ENCODE measurements at regions not wholly inside any gene's neighbourhood (a gene's known extent, or its start where the extent isn't known, plus 50 kb on each side); places are given as distances from the start of the nearest gene placed in this dataset.
"Not testable (repeated sequence)": the region's sequence is repeated elsewhere in the genome, so short reads cannot be mapped to it uniquely, and the experiment has no call there.

DNA sequence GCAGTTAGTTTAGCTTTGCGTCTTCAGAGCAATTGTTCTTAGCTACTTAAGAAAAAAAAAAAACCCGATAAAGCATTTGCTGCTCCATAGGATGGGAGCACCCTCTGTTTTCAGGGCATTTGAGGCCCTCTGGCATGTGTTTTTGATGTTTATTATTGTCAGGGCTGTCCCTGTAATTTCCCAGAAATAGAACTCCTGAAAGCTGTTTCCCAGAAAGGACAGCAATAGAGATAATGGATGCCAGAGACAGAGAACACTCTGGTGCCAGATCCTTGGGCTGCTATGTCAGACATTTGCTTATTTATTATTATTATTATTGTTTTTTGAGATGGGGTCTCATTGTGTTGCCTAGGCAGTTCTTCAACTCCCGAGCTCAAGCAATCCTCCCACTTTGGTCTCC lies 201.3 kb downstream of the ALG10 start:
- no peak for DNase-seq (ENCODE audit: low read depth)

DNA sequence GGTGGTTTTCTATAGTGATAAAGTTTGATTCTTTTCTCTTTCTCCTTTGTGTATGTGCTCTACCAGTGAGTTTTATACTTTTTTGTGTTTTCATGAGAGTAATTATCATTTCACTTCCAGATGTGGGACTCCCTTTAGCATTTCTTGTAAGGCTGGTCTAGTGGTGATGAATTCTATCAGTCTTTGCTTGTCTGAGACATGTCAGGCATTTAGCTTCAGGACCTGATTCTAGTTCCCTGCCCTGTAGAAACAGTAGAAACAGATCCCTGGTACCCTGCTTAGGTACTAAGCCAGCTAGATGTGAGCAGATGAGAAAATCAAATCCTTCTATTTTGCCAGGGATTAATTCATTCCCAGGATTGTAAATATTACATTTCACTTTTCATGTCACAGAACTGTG lies 203.7 kb downstream of the ALG10 start:
- not testable (repeated sequence) for DNase-seq (ENCODE audit: low read depth)

DNA sequence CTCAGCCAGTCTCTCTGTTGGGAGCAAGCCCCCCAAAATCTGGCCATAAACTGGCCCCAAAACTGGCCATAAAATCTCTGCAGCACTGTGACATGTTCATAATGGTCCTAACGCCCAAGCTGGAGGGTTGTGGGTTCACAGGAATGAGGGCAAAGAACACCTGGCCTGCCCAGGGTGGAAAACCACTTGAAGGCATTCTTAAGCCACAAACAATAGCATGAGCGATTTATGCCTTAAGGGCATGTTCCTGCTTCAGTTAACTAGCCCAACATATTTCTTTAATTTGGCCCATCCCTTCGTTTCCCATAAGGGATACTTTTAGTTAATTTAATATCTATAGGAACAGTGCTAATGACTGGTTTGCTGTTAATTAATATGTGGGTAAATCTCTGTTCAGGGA lies 205.8 kb downstream of the ALG10 start:
- not testable (repeated sequence) for DNase-seq (ENCODE audit: low read depth)

DNA sequence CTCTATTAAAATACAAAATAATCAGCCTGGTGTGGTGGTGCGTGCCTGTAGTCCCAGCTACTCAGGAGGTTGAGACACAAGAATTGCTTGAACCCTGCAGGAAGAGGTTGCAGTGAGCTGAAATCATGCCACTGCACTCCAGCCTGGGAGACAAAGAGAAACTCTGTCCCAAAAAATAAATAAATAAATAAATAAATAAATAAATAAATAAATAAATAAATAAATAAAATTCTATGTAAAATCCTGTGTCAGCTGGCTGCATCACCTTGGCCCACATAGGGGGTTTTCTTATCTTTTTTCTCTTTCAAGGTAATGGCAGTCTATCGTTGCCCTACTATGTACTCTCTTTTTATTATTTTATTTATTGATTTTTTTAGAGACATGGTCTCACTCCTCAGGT lies 206.7 kb downstream of the ALG10 start:
- not testable (repeated sequence) for DNase-seq (ENCODE audit: low read depth)

DNA sequence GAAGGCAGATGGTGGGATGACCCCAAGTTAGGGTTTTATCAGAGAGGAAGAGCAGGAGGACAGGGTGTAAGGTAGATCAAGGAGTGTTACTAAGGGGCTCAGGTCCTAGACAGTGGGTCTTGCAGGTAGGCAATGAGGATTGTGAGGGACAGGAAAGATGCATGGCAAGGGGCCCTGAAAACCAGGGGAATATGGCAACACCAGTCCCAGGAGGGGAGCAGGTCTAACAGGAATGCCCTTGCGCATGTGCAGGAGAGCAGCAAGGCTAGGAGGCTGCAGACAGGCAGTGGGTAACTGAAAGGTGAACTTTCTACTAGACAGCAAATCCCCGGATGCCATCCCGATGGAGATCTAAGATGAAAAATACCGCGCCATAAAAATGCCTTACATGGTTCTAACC lies 211.3 kb downstream of the ALG10 start:
- no peak for DNase-seq (ENCODE audit: low read depth)

GRCh38 chr12:34236073-34236472 lies 213.8 kb downstream of the ALG10 start:
- DNase-seq (ENCODE audit: low read depth), result no peak

DNA sequence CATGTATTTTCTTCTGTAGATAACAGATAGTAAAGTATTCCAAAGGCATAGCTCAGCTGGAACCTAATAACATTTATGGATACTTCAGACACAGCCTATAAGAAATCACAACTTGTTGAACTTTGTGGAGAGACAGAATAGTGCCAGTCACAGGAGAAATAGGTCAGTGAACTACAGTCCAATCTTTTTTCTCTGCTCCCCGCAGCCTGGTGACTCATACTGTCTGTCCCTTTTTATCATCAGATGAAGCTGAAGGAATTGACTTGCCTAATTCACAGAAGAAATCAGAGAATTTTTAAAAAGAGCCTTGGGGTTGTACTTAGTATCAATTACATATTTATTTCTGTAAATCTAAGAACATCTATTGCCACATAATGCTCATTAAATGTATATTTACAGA lies 222.3 kb downstream of the ALG10 start:
- no peak for DNase-seq (ENCODE audit: low read depth)

DNA sequence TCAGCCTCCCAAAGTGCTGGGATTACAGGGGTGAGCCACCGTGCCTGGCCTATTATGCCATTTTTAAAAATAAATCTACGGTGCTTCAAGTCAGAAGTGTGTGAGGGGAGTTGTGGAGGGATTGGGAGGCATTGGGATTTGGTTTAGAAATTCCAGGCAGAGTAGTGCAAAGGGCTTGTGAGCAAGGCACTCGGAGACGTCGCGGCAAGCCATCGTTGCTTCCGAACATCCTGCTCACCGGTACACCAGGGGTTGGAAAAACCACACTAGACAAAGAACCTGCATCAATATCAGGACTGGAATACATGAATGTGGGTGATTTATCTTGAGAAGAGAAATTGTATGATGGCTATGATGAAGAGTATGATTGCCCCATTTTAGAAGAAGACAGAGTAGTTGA lies 227.0 kb downstream of the ALG10 start:
- DNase-seq (ENCODE audit: low read depth), result no peak

DNA sequence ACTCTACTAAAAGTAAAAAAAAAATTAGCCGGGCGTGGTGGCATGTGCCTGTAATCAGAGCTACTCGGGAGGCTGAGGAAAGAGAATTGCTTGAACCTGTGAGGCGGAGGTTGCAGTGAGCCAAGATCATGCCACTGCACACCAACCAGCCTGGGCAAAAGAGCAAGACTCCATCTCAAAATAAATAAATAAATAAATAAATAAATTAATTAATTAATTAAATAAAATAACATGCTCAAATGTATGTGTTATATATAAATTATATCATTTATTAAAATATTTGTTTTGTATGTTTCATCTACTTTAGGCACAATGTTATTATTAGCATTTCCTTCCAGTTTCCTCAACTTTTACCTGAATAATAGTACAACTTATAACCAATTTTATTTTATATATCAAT lies 229.6 kb downstream of the ALG10 start:
- not testable (repeated sequence) for DNase-seq (ENCODE audit: low read depth)

DNA sequence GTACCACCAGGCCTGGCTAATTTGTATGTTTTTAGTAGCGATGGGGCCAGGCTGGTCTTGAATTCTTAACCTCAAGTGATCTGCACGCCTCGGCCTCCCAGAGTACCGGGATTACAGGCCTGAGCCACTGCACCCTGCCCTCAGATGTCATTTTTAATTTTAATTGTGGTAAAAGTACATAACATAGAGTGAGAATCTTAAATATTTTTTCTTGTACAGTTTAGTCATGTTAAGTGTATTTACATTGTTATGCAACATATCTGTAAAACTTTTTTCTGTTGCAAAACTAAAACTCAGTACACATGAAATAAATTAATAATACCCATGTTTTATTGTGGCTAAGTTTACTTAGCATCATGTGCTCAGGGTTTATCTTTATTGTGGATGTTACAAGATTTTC lies 231.4 kb downstream of the ALG10 start:
- DNase-seq (ENCODE audit: low read depth), result no peak

DNA sequence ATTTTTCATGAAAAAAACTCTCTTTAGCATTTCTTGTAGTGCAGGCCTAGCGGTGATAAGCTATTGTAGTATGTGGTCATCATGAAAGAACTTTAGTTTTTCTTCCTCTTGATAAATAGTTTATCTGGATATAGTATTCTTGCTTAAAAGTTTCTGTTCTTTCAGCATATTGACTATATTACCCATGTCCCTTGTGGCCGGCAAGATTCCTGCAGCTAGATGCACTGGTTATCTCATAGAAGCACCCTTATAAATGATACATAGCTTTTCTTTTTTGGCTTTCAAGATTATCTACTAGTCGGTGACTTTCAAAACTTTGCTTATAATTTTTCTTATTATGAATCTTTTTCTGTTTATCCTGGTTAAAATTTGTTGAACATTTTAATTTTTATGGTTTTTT lies 234.8 kb downstream of the ALG10 start:
- no peak for DNase-seq (ENCODE audit: low read depth)

- DNase-seq (ENCODE audit: low read depth), result not testable (repeated sequence)
These were observed 239.8 kb downstream of the ALG10 start for GRCh38 chr12:34262140-34262539.

GRCh38 chr12:34264110-34264509 lies 241.8 kb downstream of the ALG10 start:
- DNase-seq (ENCODE audit: low read depth), result no peak

DNA sequence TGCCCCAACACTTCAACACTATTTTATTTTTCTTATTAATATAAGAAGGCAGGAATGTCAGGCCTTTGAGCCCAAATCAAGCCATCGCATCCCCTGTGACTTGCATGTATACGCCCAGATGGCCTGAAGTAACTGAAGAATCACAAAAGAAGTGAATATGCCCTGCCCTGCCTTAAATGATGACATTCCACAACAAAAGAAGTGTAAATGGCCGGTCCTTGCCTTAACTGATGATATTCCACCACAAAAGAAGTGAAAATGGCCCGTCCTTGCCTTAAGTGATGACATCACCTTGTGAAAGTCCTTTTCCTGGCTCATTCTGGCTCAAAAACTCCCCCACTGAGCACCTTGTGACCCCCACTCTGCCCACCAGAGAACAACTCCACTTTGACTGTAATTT lies 251.4 kb downstream of the ALG10 start:
- DNase-seq (ENCODE audit: low read depth), result not testable (repeated sequence)

DNA sequence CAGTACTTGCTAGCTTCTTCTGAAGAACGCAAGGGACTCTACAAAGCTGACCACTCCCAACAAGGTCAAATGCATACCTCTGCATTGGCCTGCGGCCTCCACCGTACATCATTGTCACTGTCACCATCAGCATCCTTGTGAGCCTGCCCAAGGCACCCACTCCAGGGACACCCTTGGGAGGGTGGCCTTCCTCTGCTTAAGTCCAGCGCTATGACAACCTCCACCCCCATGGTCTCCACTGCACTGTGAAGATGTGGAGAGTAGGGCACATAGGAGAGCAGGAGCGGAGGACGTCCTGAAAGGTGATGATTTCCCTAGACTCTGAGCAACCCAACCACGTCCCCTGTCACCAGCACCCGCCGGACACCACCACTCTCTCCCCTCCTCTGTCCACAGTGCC lies 252.8 kb downstream of the ALG10 start:
- DNase-seq (ENCODE audit: low read depth), result no peak

GRCh38 chr12:34286483-34286882 lies 264.2 kb downstream of the ALG10 start:
- no peak for DNase-seq (ENCODE audit: low read depth)

DNA sequence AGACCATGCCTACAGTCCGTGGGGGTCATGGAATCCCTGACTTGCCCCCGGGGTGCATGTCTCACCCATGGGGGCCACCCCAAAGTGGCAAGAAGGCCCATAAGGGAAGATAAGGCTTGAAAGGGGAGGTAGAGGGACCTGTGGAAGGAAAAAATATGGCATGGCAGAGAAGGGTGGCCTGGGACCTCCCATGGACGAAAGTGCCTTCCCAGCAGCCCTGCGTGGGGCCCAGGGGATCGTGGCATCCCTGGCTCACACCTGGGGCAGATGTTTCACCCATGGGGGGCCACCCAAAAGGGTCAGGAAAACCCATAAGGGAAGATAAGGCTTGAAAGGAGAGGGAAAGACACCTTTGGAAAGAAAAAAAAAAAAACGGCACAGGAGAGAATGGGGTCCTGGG lies 264.6 kb downstream of the ALG10 start:
- no peak for DNase-seq (ENCODE audit: low read depth)

DNA sequence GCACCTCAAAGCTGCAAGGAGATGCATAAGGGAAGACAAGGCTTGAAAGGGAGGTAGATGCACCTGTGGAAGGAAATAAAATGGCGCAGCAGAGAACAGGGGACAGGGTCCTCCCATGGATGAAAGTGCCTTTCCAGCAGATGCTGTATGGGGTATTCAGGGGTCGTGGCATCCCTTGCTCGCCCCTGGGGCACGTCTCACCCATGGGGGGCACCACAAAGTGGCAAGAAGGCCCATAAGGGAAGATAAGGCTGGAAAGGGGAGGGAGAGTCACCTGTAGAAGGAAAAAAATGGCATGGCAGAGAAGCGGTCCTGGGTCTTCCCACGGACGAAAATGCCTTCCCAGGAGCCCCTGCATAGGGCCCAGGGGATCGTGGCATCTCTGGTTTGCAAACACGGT lies 265.1 kb downstream of the ALG10 start:
- DNase-seq (ENCODE audit: low read depth), result no peak

- DNase-seq (ENCODE audit: low read depth), result no peak
These were observed 266.0 kb downstream of the ALG10 start for GRCh38 chr12:34287986-34288962.

- DNase-seq (ENCODE audit: low read depth), result no peak
These were observed 266.7 kb downstream of the ALG10 start for GRCh38 chr12:34288963-34289345.

DNA sequence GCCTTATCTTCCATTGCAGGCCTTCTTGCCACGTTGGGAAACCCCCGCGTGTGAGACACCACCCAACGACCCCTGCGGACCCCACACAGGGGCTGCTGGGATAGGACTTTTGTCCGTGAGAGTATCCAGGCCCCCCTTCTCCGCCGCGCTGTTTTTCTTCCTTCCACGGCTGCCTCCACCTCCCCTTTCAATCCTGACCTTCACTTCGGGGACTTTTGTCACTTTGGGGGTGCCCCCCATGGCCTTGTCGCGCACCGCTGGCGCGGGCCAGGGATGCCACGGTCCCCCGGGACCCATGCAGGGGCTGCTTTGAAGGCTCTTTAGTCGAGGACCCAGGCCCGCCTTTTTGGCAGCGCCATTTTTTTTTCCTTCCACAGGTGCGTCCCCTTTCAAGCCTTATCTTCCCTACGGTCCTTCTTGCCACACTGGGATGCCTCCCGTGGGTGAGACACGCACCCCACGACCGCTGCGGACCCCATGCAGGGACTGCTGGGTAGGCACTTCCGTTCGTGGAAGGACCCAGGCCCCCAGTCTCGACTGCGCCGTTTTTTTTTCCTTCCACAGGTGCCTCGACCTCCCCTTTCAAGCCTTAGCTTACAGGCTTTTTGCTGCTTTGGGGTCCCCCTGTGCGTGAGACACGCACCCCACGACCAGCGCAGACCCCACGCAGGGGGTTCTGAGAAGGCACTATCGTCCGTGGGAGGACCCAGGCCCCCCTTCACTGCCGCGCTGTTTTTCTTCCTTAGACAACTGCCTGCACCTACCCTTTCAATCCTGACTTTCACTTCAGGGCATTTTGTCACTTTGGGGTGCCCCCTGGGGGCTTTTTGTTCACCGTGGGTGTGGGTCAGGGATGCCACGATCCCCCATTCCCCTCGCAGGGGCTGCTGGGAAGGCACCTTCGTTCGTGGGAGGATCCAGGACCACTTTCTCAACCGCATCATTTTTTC lies 267.4 kb downstream of the ALG10 start:
- no peak for DNase-seq (ENCODE audit: low read depth)

- DNase-seq (ENCODE audit: low read depth), result no peak
These were observed 268.2 kb downstream of the ALG10 start for GRCh38 chr12:34290381-34290995.

Data from EH (cell line).